HUDEP-2 (cell line): ENCODE measurements at regions not wholly inside any gene's neighbourhood (a gene's known extent, or its start where the extent isn't known, plus 50 kb on each side); places are given as distances from the start of the nearest gene placed in this dataset.
"Not testable (repeated sequence)": the region's sequence is repeated elsewhere in the genome, so short reads cannot be mapped to it uniquely, and the experiment has no call there.

Source experiments
- DNase-seq, 76 experiments: peaks; one replicate each; lab custom pipeline; 2025; ENCODE audit not compliant: unreplicated experiment in 76 of 76; lab: John Stamatoyannopoulos, UW

DNA sequence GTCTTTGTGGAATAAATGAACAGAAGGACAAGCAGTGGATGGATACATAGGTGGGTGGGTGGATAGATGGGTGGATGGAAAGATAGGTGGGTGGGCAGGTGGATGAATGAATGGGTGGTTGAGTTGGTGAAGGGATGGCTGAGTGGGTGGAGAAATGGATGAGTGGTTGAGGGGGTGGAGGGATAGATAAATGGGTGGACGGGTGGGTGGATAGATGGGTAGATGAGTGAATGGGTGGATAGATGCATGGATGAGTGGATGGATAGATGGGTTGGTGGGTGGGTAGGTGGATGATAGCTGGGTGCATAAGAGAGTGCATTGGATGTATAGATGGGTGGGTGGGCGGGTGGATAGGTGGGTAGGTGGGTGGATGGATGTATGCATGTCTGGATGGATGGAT lies 63.5 kb downstream of the UNC93B1 start:
- DNase-seq = not testable (repeated sequence)

GRCh38 chr11:67938964-67939363 lies 64.9 kb downstream of the UNC93B1 start:
- not testable (repeated sequence) for DNase-seq

DNA sequence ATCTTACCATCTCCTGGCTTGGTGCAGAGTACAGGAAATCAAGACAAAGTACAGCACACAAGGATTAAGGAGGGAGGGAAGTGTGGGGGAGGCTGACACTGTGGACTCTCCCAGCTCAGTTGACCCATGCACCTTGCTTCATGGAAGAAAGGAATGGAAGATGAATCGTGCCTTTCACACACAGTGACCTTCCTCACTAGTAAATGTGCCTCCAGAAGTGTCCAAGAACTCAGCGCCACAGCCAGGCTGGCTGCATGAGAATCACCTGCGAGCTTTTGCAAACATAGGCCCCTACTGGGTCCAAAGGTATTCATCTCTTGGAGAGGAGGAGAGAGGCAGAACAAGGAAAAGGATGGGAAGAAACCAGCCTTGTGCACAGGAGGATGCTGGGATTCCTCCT lies 65.5 kb downstream of the UNC93B1 start:
- DNase-seq = not testable (repeated sequence)

DNA sequence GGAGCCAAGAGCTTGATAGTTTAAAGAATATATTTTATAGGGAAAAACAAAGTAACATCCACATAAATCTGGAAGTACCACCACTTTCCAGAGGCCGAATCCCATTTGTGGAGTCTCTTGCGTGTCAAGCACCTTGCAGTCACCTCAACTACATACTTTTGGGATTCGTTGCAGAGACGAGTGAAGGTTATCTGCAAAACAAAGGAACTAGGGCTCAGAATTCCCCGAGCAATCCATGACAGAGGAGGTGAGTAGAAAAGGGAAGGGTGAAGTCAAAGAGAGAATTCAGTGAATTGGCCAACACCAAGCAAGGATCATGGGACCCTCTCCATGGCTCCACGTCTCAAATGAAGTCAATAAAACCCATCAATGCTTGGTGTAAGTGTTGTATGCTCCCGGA lies 80.3 kb downstream of the UNC93B1 start:
- not testable (repeated sequence) for DNase-seq

- not testable (repeated sequence) for DNase-seq
These were observed 83.4 kb downstream of the UNC93B1 start for GRCh38 chr11:67920546-67920945.

DNA sequence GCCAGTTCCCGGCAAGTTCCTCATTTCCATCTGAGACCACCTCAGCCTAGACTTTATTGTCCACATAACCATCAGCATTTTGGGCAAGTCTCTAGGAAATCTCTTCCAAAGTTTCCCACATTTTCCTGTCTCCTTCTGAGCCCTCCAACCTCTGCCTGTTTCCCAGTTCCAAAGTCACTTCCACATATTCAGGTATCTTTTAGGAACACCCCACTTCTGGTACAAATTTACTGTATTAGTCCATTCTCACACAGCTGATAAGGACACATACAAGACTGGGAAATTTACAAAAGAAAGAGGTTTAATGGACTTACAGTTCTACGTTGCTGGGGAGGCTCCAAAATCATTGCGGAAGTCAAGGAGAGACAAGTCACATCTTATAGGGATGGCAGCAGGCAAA lies 91.7 kb downstream of the UNC93B1 start:
- not testable (repeated sequence) for DNase-seq

DNA sequence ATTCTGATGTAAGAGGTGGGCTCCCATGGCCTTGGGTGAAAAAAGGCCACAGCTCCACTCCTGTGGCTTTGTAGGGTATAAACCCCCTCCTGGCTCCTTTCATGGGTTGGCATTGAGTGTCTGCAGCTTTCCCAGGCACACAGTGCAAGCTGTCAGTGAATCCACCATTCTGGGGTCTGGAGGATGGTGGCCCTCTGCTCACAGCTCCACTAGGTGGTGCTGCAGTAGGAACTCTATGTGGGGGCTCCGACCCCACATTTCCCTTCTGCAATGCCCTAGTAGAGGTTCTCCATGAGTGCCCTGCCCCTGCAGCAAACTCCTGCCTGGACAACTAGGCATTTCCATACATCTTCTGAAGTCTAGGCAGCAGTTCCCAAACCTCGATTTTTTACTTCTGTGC lies 92.7 kb downstream of the UNC93B1 start:
- DNase-seq = not testable (repeated sequence)

DNA sequence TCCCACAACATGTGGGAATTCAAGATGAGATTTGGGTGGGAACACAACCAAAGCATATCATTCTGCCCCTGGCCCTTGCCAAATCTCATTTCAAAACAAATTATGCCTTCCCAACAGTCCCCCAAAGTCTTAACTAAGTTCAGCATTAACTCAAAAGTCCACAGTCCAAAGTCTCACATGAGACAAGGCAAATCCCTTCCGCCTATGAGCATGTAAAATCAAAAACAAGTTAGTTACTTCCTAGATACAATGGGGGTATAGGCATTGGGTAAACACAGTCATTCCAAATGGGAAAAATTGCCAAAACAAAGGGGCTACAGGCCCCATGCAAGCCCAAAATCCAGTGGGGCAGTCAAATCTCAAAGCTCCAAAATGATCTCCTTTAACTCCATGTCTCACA lies 93.1 kb downstream of the UNC93B1 start:
- not testable (repeated sequence) for DNase-seq

DNA sequence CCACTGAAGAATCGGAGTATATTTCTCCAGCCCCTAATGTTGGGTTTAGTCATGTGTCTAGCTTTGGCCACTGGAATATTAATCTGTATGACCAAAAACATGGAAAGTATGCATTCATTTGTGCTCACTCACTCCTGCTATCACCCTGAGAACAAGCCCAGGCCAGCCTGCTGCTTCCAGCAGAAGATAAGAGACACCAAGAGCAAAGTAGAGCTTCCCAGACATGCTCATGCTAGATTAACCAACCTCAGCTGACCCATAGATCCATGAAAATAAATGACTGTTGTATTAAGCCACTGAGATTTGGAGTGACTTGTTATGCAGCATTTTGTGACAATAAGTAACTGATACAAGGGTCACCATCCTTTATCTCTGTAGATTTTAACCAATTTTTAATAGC lies 96.9 kb downstream of the UNC93B1 start:
- peak in 5 of 76 experiments; percentile 0 to 27 (median 7) for DNase-seq

GRCh38 chr11:67899462-67899861 lies 104.4 kb downstream of the UNC93B1 start:
- DNase-seq = peak in 2 of 76 experiments; percentile 5 to 20

DNA sequence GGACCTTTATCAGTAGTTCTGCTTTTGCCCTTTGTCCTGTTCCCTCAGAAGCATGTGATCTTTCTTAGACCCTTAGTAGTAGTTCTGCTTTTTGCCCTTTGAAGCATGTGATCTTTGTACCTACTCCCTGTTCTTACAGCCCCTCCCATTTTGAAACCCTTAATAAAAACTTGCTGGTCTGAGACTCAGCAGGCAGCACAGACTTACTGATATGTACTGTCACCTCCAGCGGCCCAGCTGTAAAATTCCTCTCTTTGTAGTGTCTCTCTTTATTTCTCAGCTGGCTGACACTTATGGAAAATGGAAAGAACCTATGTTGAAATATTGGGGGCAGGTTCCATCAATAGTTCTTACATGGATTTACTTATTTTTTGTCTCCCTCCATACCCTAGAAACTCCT lies 110.4 kb downstream of the UNC93B1 start:
- DNase-seq = not testable (repeated sequence)

GRCh38 chr11:67889646-67890045 lies 114.3 kb downstream of the UNC93B1 start:
- not testable (repeated sequence) for DNase-seq

- DNase-seq = not testable (repeated sequence)
These were observed 115.8 kb downstream of the UNC93B1 start for GRCh38 chr11:67888056-67888455.

- DNase-seq = not testable (repeated sequence)
These were observed 117.2 kb downstream of the UNC93B1 start for GRCh38 chr11:67886672-67887071.

GRCh38 chr11:67886207-67886606 lies 117.7 kb downstream of the UNC93B1 start:
- not testable (repeated sequence) for DNase-seq

- DNase-seq = not testable (repeated sequence)
These were observed 118.3 kb downstream of the UNC93B1 start for GRCh38 chr11:67885574-67885973.

DNA sequence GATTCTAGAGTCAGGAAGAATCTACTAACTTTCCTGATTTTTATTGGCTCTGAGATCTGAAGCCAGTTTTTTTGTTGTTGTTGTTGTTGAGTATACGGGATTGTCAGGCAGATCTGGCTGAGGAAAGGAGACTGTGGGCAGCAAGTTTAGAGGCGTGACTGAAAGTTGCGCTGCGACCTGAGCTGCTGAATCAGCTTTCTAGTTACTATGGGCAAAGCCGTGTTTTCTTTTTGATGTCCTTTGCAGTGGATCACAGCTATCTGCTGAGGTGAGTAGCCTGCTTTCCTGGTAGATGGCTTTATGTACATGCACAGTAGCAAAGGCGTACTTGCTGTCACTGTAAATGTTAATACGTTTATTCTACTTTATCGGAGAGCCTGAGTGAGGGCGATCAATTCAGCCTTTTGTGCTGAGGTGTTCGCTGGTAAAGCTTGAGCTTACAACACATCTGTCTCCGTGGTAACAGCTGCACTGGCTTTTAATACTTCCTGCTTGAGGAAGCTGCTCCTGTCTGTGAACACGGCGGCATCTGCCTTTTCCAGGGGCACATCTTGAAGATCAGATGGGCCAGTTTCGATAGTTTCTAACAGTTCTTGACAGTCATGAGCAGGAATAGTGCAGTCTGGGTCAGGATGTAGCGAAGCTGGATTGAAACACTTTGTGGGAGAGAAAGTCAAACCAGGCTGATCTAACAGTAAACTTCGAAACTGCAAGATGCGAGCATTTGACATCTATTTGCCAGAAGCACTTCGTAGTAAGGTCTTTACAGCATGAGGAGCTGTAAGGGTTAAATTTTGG lies 118.9 kb downstream of the UNC93B1 start:
- DNase-seq = not testable (repeated sequence)

DNA sequence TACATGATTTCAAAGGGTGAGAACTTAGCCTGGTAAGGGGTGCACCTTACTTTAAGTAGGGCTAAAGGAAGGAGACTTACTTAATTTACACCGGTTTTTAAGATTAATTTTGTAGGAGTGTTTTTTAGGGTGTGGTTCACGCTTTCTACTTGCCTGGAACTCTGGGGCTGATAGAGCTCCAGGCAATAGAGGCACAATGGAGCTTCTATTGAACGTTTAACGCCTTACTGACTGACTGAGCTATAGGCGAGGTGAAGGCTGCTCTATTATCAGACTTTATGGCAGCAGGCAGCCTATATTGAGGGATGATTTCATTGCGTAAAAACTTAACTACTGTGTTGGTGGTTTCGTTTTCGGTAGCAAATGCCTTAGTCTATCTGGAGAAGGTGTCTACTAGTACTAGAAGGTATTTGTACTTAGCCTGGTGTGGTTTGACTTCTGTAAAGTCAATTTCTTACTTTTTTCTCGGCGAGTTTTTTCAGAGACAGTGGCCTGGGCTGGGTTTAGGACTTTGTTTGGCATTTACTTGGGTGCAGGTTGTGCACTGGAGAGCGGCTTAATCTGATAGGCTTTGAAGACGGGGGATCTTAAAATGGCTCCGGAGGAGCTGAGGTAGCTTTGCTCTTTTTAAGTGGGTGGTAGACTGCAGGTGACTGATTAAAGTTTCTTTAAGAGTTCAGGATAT lies 119.7 kb downstream of the UNC93B1 start:
- DNase-seq = not testable (repeated sequence)

DNA sequence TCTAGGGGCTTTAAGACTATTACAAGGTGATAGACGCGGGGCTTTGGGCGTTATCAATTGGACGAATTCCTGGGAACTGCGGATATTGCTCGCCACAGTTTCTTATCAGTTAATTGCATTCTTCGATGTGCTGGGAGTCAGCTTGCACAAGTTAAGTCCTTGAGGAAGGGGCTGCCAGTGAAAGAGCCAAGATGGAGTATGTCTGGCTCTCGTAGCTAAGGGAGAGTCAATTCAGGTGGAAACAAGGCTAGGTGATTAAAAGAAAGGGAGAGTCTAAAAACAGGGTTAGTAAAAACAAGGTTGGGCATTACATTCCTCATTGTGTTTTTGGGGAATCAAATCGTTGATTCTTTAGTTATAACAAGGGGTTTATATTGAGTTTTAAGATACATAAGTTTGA lies 121.6 kb downstream of the UNC93B1 start:
- DNase-seq = not testable (repeated sequence)

GRCh38 chr11:67881836-67882235 lies 122.1 kb downstream of the UNC93B1 start:
- not testable (repeated sequence) for DNase-seq

DNA sequence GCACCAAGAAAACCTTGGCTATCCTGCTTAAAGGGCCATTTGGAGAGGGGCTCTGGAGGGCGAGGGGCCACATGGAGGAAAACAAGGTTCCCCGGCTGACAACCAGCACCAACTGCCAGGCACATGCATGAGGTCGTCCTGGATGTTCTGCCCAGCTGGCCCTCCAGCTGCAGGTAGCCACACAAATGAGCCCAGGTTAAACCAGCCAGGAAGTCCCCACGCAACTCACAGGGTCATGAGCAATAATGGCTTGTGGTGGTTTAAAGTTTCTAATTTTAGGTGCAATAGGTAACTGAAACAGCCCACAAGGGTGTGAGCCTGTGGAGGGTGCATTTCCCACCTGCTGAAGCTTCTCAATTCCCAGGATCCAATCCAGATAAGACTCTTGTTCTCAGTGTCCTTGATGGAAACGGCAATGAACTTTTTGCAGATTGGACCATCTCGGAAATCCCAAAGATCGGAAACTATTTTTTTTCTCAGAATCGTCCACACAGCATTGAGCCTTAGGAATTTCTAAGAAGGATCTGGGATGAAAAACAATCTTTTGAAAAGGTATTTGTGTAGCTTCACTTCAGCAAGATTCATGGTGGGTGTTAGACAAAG lies 123.2 kb downstream of the UNC93B1 start:
- not testable (repeated sequence) for DNase-seq
